Keratinocyte (primary cell): ENCODE measurements at regions not wholly inside any gene's neighbourhood (a gene's known extent, or its start where the extent isn't known, plus 50 kb on each side); places are given as distances from the start of the nearest gene placed in this dataset.

Source experiments
- DNase-seq: peaks from one replicate; pipeline ENCODE4 v3.0.0-alpha.2; 2011; ENCODE audit warnings: low read depth, missing footprints, low spot score
- FAIRE-seq: peaks from 2 replicates; lab custom pipeline; 2011; peaks lifted over from hg19 to GRCh38; lab: Jason Lieb, UNC
- H2AFZ ChIP-seq: 2 replicates; pipeline ENCODE4 v1.6.0; 2012; ENCODE audit warnings: low read length, control low read depth, inconsistent platforms; ENCODE audit not compliant: control insufficient read depth
- H3K27ac ChIP-seq: 2 replicates; pipeline ENCODE4 v1.5.1; 2011; ENCODE audit warnings: low read length; ENCODE audit not compliant: control insufficient read depth, insufficient read depth
- H3K27me3 ChIP-seq: 3 replicates; pipeline ENCODE4 v1.6.0; 2011; ENCODE audit warnings: low read length; ENCODE audit not compliant: control insufficient read depth, insufficient read depth; ENCODE audit errors: extremely low read depth
- H3K36me3 ChIP-seq, 2 experiments: 2 replicates in 1 of 2; 3 replicates in 1 of 2; pipeline ENCODE4 v1.5.1; 2011; ENCODE audit warnings: low read length in 2 of 2, mild to moderate bottlenecking in 1 of 2; ENCODE audit not compliant: control insufficient read depth in 2 of 2, insufficient read depth in 2 of 2; ENCODE audit errors: extremely low read depth in 1 of 2
- H3K4me1 ChIP-seq: 3 replicates; pipeline ENCODE4 v1.5.1; 2011; ENCODE audit warnings: low read length; ENCODE audit not compliant: control insufficient read depth, insufficient read depth; ENCODE audit errors: extremely low read depth
- H3K4me2 ChIP-seq: 3 replicates; pipeline ENCODE4 v1.6.0; 2011; ENCODE audit warnings: low read depth, low read length; ENCODE audit not compliant: control insufficient read depth, insufficient read depth; ENCODE audit errors: extremely low read depth
- H3K4me3 ChIP-seq, 3 experiments: fragments of 200-600 bp in 1 of 3; sonication (generic) in 1 of 3; 2 replicates in 2 of 3; 3 replicates in 1 of 3; pipeline ENCODE4 v1.5.1; 2011 to 2016; ENCODE audit warnings: low read length in 3 of 3, mild to moderate bottlenecking in 3 of 3, control low read depth in 2 of 3, inconsistent platforms in 1 of 3, low read depth in 1 of 3, mixed read lengths in 1 of 3, mixed run types in 1 of 3, moderate library complexity in 1 of 3; ENCODE audit not compliant: control insufficient read depth in 2 of 3, insufficient read depth in 2 of 3; ENCODE audit errors: extremely low read depth in 1 of 3
- H3K79me2 ChIP-seq: 2 replicates; pipeline ENCODE4 v1.6.0; 2012; ENCODE audit warnings: low read length; ENCODE audit not compliant: control insufficient read depth, insufficient read depth
- H3K9ac ChIP-seq: 3 replicates; pipeline ENCODE4 v1.6.0; 2011; ENCODE audit warnings: low read length; ENCODE audit not compliant: control insufficient read depth, insufficient read depth; ENCODE audit errors: extremely low read depth
- H3K9me1 ChIP-seq: 3 replicates; pipeline ENCODE4 v1.6.0; 2011; ENCODE audit warnings: low read length; ENCODE audit not compliant: control insufficient read depth, insufficient read depth; ENCODE audit errors: extremely low read depth
- H3K9me3 ChIP-seq: 2 replicates; pipeline ENCODE4 v1.5.1; 2012; ENCODE audit warnings: low read depth, low read length; ENCODE audit not compliant: control insufficient read depth
- H4K20me1 ChIP-seq: 3 replicates; pipeline ENCODE4 v1.6.0; 2011; ENCODE audit warnings: low read length; ENCODE audit not compliant: control insufficient read depth, insufficient read depth; ENCODE audit errors: extremely low read depth
- CTCF ChIP-seq, 3 experiments: IDR thresholded peaks in 1 of 3; conservative IDR thresholded peaks in 1 of 3; optimal IDR thresholded peaks in 1 of 3; 2 replicates in 2 of 3; 3 replicates in 1 of 3; pipeline versions ENCODE3 to v1.5.1; 2011; ENCODE audit warnings: low read length in 3 of 3, mild to moderate bottlenecking in 3 of 3, moderate library complexity in 2 of 3, control low read depth in 1 of 3, inconsistent platforms in 1 of 3; ENCODE audit not compliant: insufficient read depth in 2 of 3; ENCODE audit errors: extremely low read depth in 1 of 3
- EZH2 ChIP-seq: IDR thresholded peaks from one replicate; pipeline ENCODE4 v1.6.1; 2012; ENCODE audit warnings: inconsistent platforms, mild to moderate bottlenecking, low read length, moderate library complexity
- dilution Hi-C: fragments of 300-500 bp; cut with MboI; formaldehyde crosslinking; loops from one replicate; pipeline ENCODE4 v1.7.0; 2020; ENCODE audit warnings: low sequenced_read_pairs; ENCODE audit not compliant: extremely low pct_ligation_motif_present

- H3K79me2 ChIP-seq, result no peaks in the 10 kb centered on the region
- no peak for TF ChIP-seq EZH2
- no peak for TF ChIP-seq CTCF (optimal IDR thresholded peaks at IDR 0.05 in 1 of 3, IDR thresholded peaks at IDR 0.05 in 1 of 3, conservative IDR thresholded peaks at IDR 0.05 in 1 of 3; ENCODE audit: extremely low read depth in 1 of 3, insufficient read depth in 2 of 3, low read length in 3 of 3)
- no peaks in the 10 kb centered on the region for H3K4me1 ChIP-seq
- no peak for FAIRE-seq
- H3K27ac ChIP-seq, result no peak overlapping the region
- no peak overlapping the region for H3K4me3 ChIP-seq
- no peaks in the 10 kb centered on the region for H3K9me3 ChIP-seq
- H3K27me3 ChIP-seq, result peaks cover 1% of the 10 kb centered on the region
- no peaks in the 10 kb centered on the region for H3K36me3 ChIP-seq
- dilution Hi-C loops, result no loop called here
- no peaks in the 10 kb centered on the region for H3K9me1 ChIP-seq
- DNase-seq, result no peak
- no peak overlapping the region for H3K4me2 ChIP-seq
- H4K20me1 ChIP-seq, result no peaks in the 10 kb centered on the region
- H3K9ac ChIP-seq, result no peak overlapping the region
- no peak overlapping the region for H2AFZ ChIP-seq
These were observed 84.7 kb upstream of the PCDH8 start for GRCh38 chr13:52933099-52933498.

GRCh38 chr13:52932649-52933048 lies 84.2 kb upstream of the PCDH8 start:
- Histone ChIP-seq H3K9ac (no peak overlapping the region), H3K27ac (no peak overlapping the region), H3K4me2 (no peak overlapping the region), H3K9me3 (no peaks in the 10 kb centered on the region), H4K20me1 (no peaks in the 10 kb centered on the region), H3K27me3 (no peaks in the 10 kb centered on the region), H3K4me1 (no peaks in the 10 kb centered on the region), H3K9me1 (no peaks in the 10 kb centered on the region), H3K4me3 (no peak overlapping the region), H3K36me3 (no peaks in the 10 kb centered on the region), H2AFZ (no peak overlapping the region), H3K79me2 (no peaks in the 10 kb centered on the region)
- dilution Hi-C loops, result no loop called here
- no peak for DNase-seq
- FAIRE-seq, result no peak
- TF ChIP-seq EZH2 (no peak), CTCF (optimal IDR thresholded peaks at IDR 0.05 in 1 of 3, IDR thresholded peaks at IDR 0.05 in 1 of 3, conservative IDR thresholded peaks at IDR 0.05 in 1 of 3; ENCODE audit: extremely low read depth in 1 of 3, insufficient read depth in 2 of 3, low read length in 3 of 3) (no peak)
